ENCODE measurements at regions not wholly inside any gene's neighbourhood (a gene's known extent, or its start where the extent isn't known, plus 50 kb on each side); places are given as distances from the start of the nearest gene placed in this dataset.

GRCh38 chr16:65769055-65769465, 597.4 kb upstream of the CDH5 start:
- TF ChIP-seq CTCF (IDR thresholded peaks at IDR 0.05) (no peak), POLR2AphosphoS5 (IDR thresholded peaks at IDR 0.05; ENCODE audit: insufficient read depth in 1 of 2, low read depth in 1 of 2) (no peak), POLR2A (IDR thresholded peaks at IDR 0.05) (no peak)
